HG03103 (cell line): ENCODE measurements at regions not wholly inside any gene's neighbourhood (a gene's known extent, or its start where the extent isn't known, plus 50 kb on each side); places are given as distances from the start of the nearest gene placed in this dataset.

Experiments
- ATAC-seq: cut with Tn5 transposase; IDR thresholded peaks from one replicate; pipeline ENCODE4 v1.9.1; 2021; ENCODE audit warnings: low read depth; ENCODE audit not compliant: unreplicated experiment

GRCh38 chr6:95071464-95071863 lies 505.9 kb upstream of the MANEA start:
- ATAC-seq: no peak

- ATAC-seq: no peak
These were observed 498.9 kb upstream of the MANEA start for GRCh38 chr6:95078457-95078856.

GRCh38 chr6:95081231-95081630 lies 496.1 kb upstream of the MANEA start:
- no peak for ATAC-seq

- ATAC-seq: no peak
These were observed 495.4 kb upstream of the MANEA start for GRCh38 chr6:95081949-95082348.

GRCh38 chr6:95083506-95083905 lies 493.8 kb upstream of the MANEA start:
- no peak for ATAC-seq

- no peak for ATAC-seq
These were observed 492.5 kb upstream of the MANEA start for GRCh38 chr6:95084867-95085266.

- no peak for ATAC-seq
These were observed 489.8 kb upstream of the MANEA start for GRCh38 chr6:95087394-95088097.

GRCh38 chr6:95091823-95092436 lies 485.4 kb upstream of the MANEA start:
- peak; percentile 84 for ATAC-seq

- ATAC-seq: no peak
These were observed 484.2 kb upstream of the MANEA start for GRCh38 chr6:95093154-95093553.

GRCh38 chr6:95094751-95095663 lies 482.3 kb upstream of the MANEA start:
- ATAC-seq: no peak

- no peak for ATAC-seq
These were observed 481.5 kb upstream of the MANEA start for GRCh38 chr6:95095855-95096254.

GRCh38 chr6:95099410-95099809 lies 477.9 kb upstream of the MANEA start:
- no peak for ATAC-seq

GRCh38 chr6:95109212-95109611 lies 468.1 kb upstream of the MANEA start:
- no peak for ATAC-seq

- no peak for ATAC-seq
These were observed 466.6 kb upstream of the MANEA start for GRCh38 chr6:95110767-95111166.

- ATAC-seq: no peak
These were observed 460.1 kb upstream of the MANEA start for GRCh38 chr6:95117236-95117635.

GRCh38 chr6:95119927-95120326 lies 457.4 kb upstream of the MANEA start:
- ATAC-seq: no peak

GRCh38 chr6:95120984-95121383 lies 456.4 kb upstream of the MANEA start:
- ATAC-seq: no peak

- no peak for ATAC-seq
These were observed 450.1 kb upstream of the MANEA start for GRCh38 chr6:95127261-95127660.

GRCh38 chr6:95128439-95128838 lies 448.9 kb upstream of the MANEA start:
- no peak for ATAC-seq

GRCh38 chr6:95128947-95129346 lies 448.4 kb upstream of the MANEA start:
- no peak for ATAC-seq

GRCh38 chr6:95133578-95133977 lies 443.8 kb upstream of the MANEA start:
- ATAC-seq: no peak
